Endometrial microvascular endothelial cells (primary cell): ENCODE measurements at regions not wholly inside any gene's neighbourhood (a gene's known extent, or its start where the extent isn't known, plus 50 kb on each side); places are given as distances from the start of the nearest gene placed in this dataset.

Source experiments
- in situ Hi-C: cut with HindIII; loops from 2 replicates; pipeline ENCODE4 v1.10.0; 2017; ENCODE audit warnings: low sequenced_read_pairs, low pct_unique_long_range_greater_than_20kb; ENCODE audit errors: inconsistent ontology term

DNA sequence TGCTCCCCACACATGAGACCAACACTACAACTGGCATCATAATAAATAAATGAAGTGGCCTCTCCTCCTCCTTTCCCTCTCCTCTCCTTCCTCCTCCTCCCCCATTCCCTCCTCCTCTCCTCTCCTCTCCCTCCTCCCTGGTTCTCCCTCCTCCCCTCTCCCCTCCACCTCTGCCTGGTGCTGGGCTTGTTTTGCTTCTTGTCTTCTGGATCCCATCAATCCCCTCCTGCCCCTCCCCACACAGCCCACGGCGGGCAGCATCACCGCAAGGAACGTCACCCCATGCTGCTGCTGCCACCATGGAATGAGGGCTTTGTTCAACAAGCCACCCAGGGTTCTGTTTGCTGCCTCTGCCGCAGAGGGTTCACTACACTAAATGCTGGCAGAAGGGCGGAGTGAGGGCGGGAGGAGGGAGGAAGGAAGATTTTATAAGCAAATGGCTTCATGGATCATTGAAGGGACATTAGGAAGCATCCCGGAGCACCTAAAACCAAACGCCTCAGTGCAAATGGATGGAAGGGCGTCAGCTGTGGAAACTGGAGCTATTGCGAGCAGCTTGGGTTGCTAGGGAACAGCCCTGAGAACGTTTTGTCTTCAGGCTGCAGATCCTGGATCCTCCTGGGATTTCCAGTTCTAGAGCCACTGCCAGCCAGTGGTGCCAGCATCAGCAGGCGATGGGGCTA lies 379.7 kb upstream of the ZMIZ1 start:
- in situ Hi-C loops: no loop called here

DNA sequence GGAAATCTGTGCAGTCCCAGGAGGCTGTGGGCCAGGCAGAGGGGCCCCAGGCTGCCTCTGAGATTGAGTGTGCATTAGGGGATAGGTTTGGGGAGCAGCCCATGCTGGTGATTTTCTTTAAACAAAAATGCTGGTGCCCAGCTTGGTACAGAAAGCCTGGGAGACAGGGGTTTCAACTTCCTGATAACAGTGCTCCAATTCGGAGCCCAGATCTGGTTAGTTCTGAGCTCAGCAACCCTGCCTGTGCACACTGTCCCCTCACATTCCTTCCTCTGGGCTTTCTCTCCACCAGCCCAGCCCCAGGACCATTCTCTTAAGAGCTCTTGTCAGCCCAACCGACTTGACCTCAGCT lies 379.2 kb upstream of the ZMIZ1 start:
- in situ Hi-C loops: no loop called here

DNA sequence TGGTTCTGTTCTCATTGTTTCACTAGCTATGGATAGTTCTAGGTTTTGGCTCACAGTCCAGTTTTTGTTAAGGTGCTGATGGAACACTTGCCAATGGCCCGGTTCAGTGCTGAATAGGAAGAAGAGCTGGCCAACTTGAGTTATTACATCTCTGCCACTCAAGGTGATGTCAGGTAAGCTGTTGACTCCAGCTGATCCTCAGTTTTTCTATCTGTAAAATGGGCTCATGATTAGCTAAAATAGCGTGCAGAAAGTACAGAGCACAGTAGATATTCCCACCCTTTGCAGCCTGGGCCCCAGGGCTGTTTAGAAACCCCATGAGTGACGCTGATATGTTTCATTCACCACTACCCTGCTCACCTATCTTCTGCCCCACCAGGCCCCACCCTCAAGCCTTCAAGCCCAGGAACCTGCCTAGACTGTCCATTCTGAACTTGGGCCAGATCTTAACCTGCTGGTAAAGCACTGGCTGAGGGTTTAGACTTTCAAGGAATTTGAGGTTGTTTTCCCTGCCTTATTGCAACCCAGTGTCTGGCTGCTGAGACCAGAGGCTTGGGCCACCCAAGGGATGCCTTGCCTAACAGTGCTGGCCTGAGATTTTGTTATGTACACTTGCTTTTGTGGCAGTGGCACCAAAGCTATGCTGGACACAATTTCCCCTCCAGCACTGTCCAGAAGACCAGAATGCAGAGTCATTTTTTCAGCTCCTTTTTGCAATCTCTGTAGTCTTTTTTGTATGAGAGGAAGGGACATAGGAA lies 378.2 kb upstream of the ZMIZ1 start:
- in situ Hi-C loops: no loop called here

DNA sequence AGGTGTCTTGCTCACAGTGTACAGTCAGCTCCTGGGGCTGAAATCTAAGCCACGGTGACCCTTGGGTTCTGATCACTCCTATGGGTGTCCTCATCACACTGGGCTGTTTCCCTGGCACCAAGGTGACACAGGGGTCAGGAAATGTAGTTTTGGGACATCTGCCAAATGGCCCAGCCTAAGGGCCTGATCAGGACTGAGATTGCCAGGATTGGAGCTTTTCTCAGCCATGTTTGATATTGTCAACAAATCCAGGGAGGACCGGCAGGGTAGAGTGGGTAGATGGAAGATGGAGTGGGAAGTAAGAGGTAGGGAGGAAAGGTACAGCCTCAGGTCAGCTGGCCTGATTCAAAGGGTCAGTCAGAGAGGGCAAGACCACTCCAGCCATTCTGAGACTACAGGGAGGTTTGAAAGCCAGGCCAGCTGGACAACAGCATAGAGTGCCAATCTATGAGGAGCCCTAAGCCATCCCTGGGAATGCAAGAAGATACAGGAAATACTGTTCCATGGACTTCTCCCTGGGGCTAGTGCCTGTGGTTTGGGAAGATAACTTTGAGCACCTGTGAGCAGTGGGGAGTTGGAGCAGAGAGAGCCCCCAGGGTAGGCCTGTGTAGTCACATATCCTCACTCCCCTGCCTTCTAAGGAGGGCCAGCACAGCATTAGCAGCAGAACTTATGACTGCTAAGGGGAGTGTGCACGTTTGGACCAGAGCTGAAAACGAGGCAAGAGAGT lies 377.3 kb upstream of the ZMIZ1 start:
- in situ Hi-C loops: no loop called here

DNA sequence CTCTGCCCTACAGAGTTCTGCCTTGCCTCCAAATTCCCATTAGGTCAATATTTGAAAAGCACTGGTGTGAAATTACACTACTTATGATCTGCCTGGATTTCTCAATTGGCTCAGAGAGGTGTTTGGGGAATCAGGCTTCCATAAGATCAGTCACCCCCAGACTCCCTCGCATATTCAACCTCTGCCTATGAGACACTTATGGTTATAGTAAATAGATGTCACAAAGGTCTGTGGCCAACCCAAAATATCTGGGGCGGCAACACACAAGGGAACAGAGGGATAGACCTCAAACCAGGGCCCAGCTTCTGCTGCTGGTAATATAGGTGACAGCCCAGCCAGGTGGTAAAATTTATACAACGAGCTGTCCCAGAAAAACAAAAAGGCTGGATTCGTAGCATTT lies 376.7 kb upstream of the ZMIZ1 start:
- in situ Hi-C loops: no loop called here

DNA sequence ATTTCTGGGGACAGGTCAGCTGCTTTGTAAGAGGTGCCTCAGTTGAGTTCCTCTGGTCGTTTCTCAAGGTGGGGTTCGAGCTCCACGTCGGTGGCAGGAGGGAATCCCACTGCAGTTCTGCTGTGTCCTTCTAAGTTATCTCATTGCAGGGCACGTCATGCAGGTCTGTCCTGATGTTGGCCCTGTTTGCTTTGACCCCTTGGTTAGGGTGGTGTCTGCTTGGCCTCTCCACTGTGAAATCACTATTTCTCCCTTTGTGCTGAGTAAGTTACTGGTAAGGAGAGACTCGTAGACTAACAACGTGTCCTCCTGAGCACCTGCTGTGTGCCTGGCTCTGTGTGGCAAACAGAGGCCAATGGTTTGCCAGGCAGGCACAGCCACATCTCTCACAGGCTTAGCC lies 372.9 kb upstream of the ZMIZ1 start:
- in situ Hi-C loops: no loop called here

DNA sequence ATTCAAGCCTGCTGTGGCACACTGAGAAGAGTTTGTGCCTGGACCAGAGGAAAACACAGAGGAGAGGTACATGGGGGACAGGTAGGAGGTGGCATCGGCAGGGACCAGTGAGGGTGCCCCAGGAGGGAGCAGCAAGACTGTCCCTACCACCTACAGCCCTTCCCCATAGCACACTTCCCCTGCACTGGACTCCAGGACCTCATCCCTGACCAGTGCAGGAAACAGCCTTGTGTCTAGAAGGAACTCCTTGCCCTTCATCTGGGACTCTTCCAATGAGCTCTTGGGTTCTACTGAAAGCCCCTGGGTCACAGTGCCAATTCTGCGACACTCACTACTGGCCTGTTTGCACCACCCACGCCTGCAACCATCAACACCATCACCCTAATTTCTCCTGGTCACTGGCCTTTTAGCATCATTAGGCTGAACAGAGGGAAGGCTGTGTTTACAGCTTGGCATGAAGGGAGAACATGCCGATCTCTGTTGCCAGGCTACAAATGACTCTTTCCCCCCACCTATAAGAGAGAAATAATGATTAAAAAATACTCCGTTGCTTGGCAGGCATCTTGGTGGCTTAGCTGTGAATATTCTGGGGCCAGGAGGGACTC lies 371.9 kb upstream of the ZMIZ1 start:
- in situ Hi-C loops: no loop called here

DNA sequence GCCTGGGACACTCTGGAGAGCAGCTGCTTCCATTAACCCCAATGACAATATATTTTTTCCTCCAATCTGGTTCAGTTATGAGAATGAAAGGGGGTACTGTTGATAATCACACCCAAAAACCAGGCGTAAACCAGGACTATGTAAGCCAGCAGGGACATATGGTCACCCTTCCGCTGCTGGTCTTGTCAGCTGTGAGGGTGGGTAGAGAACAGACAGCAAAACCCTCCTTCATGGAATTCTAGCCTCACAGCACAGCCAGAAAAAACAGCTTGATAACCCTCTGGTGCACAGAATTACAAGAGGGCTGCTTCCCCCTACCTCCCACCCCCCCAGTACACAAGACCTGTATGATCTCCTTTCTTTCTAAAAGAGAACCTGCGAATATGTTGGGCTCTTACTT lies 368.8 kb upstream of the ZMIZ1 start:
- in situ Hi-C loops: no loop called here

DNA sequence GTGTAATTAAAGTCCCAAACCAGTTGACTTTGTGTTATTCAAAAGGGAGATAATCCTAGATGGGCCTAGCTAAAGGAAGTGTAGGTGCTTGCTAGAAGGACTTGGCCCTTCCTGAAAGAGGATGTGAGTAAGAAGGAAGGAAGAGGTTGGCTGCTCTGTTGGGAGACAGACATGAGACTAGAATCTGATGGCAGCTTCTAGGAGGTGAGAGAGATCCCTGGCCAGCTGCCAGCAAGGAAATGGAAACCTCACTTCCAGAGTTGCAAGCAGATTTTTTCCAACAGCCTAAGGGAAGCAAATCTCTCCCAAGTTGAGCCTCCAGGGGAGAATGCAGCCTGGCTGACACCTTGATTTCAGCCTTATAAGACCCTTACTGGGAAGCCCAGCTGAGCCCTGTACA lies 368.4 kb upstream of the ZMIZ1 start:
- in situ Hi-C loops: no loop called here

DNA sequence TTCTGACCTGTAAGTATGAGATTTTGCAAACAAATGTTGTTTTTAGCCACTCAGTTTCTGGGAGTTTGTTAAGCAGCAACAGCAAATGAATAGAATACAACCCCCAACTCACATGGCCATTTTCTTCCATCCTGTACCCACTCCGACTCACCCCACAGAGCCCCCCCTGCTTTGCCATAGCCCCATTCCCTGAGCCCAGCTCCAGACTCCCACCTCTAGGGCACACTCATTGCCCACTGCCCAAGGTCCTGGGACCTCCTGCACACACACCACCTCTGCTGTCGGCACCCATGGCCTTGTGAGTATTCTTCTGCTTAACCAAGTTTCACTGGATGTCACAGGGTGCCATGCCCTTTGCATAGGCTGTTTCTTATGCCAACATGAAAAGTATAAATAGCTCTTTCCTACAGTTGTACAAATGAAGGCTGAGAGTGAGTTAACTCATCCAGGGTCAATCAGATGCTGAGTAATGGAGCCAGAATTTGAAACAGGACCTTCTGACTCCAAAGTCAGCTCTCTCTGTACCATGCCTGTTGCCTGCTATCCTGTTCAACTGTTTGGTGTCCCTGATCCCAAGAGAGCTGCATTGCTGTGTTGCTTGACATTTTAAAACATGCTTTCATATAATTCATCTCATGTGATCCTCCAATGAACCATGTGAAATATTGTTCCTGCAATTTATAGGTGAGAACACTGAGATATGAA lies 367.8 kb upstream of the ZMIZ1 start:
- in situ Hi-C loops: no loop called here

DNA sequence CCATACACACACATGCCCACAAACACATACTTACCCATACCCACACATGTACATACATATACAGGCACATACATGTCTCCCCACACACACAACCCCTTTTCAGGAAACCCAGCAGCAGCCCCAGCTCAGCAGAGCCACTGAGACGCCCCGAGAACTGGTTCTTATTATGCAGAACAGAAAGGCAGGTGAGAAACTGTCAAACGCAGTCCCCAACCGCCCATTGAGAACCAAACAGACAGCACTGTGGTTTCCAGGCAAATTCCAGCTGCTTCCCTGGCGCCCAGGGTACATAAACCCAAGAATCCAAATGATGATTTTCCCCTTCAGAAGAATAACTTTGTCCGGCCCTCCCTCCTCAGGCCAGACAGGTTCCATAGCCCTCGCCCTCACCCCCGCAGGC lies 366.6 kb upstream of the ZMIZ1 start:
- in situ Hi-C loops: no loop called here

DNA sequence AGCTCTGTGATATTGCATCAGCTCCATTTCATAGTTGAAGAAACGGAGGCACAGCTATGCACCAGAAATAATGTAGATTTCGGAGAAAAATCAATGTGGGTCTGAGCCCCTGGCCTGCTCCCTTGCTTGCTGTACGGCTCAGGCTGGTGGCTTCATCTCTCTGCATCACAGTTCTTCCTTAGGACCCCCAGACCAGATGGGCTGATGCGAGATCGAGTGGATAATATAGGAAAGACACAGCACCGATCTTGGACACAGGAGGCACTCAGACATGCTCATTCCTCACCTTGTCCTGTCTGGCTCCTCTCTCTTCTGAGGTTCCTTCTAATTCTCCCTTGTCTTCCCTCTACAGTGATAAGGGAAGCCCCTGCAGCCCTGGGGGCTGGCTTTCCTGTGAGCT lies 365.9 kb upstream of the ZMIZ1 start:
- in situ Hi-C loops: no loop called here

DNA sequence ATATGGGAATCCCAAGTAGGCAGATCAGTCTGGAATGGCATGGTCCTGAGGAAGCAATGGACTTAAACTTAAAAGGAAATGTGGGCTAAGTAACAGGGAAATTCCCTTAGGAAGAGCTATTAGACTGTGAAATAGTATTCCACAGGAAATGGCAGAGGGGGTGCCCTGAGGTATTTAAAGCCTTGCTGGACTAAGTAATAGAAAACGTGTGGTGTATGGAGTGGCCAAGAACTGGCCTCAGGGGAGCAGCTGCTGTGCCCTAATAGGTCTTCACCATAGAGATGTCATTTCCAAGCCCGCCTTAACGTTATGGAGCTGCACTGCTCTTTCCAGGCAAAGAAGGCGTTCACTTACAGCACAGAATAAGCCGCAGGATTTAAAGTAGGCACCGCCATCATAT lies 365.2 kb upstream of the ZMIZ1 start:
- in situ Hi-C loops: no loop called here

DNA sequence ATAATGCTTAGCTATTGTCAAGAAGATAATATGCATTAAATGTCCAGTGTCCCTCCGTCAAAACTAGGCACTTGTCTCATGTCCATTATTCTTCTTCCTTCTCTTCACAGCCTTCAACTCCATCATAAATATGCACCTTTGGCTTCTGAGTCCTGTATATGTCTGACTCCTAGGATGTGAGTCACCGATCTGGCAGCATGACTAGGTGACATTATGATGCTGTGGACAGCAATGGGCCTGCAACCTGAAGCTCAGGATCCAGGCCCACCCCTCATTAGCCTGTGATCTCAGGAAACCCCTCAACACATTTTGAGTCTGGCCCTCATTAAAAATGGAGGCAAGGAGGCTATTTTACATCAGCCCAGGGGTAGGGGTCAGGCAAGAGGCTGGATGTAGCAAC lies 362.5 kb upstream of the ZMIZ1 start:
- in situ Hi-C loops: no loop called here

DNA sequence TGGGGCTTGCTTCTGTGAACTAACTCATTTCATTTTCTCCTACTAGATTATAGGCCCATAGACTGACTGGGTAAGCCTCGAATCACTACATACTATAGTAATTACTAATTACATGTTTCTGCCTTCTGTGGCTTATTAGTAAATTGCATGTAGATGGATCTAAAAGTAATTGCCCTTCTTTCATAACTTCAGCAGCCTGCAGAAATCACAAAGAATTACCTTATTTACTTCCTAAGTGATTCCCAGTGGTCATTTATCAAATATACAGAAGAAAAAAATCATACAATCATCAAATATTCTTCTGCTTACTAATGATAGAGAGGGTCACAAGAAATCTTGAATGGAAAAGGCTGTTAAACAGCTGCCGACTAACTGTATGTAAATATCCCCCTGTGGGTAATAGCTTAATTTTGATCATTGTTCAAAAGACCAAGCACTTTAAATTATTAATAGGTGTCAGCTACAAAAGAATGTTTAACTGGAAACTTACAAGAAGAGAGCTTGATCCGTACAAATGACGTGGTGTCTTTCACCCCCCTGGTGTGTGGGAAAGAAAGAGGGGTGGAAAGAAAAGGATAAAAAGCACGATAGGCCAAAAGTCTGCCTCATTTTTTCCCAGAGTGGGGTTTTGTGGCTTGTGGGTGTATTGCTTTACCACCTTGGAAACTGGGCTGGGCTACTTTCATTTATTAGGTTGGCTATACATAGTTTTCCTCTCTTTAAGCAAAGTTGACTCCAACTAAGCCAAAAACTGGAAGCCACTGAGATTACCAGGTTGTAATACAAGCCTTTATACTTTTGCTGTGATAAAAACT lies 361.8 kb upstream of the ZMIZ1 start:
- in situ Hi-C loops: no loop called here

DNA sequence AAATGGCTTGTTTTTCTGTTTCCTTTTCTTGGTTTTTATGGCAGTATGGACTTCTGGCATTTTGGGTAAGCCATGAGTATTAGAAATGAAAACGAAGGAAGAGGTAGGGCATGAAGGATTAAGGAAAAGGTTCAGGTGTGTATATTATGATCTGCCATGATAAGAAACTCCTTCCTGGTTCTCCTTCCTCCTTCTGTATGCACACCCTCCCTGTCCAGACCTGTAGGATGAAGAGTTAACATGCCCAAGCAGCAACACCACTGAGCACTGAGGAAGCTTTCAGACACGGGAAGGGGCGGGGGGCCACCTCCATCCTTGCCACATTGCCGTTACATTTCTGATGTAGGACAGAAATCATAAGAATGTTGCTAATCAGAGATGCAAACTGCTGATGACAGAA lies 361.0 kb upstream of the ZMIZ1 start:
- in situ Hi-C loops: no loop called here

DNA sequence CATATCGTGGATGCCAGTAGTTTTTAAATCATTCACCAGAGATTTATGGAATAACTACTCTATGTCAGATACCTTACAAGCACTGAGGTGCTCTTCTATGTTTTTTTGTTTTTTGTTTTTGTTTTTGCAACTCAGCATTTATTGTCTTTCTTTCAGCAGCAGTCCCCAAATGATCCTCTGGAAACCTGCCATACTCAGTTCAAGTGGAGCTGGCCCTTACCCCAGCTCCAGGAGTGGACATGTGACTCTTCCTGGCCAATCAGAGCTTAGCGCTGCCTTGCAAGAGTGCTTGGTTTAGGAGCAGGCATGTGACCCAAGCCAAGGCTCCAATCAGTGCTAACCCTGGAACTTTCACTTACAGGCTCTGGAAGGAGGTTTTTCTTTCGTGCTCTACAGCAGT lies 356.6 kb upstream of the ZMIZ1 start:
- in situ Hi-C loops: no loop called here

DNA sequence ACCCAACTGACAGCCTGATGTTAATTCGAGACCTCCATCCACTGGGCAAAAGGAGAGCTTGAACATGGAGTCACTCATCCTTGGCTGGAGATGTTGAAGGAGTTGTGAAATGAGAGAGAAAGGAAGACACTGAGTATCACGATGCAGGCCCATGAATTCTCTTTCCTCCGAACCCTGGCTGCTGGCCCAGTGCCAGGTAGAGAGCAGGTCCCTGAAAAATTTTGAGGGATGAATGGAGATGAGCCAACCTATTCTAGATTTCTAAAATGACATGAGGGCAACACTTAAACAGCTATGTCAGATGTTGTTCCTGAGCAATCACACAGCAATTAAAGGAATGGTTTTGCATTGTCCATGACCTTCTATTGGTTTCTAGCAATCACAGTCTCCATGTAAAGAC lies 355.1 kb upstream of the ZMIZ1 start:
- in situ Hi-C loops: no loop called here

DNA sequence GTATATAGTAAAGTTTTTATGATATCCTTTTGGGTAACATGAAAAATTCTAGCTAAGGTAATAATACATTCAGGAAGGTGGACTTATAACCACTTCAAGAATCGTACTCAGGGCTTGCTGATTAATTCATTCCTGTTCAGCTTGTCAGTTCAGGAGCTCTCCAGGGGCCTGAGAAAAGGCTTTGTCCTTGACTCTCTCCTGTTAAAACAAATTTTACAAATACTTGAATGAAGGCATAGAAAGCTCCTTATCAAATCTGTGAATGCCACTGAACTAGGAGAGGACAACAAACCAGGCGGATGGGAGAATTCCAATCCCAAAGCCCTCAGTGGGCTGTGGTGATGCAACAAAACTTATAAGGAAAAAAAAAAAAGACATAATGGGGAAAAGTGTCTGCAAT lies 354.5 kb upstream of the ZMIZ1 start:
- in situ Hi-C loops: no loop called here
